GM23338 (cell line): ENCODE measurements at regions not wholly inside any gene's neighbourhood (a gene's known extent, or its start where the extent isn't known, plus 50 kb on each side); places are given as distances from the start of the nearest gene placed in this dataset.

Experiments used
- ATAC-seq: fragments of 200-7000 bp; cut with Tn5 transposase; 3 replicates; pipeline ENCODE4 v1.9.1; 2020
- DNase-seq: peaks from one replicate; pipeline ENCODE4 v3.0.0-alpha.2; 2015; ENCODE audit warnings: low spot score
- H2AFZ ChIP-seq: fragments of 200-600 bp; sonication (generic); 2 replicates; pipeline ENCODE4 v1.8.0; 2016; ENCODE audit warnings: antibody characterized with exemption, mild to moderate bottlenecking, moderate library complexity
- H3F3A ChIP-seq: fragments of 200-600 bp; sonication (generic); replicated peaks from 2 replicates; pipeline ENCODE4 v1.8.0; 2017; ENCODE audit warnings: antibody characterized with exemption, mixed run types, low read depth
- H3K27ac ChIP-seq: fragments of 200-600 bp; sonication (generic); 2 replicates; pipeline ENCODE4 v1.6.1; 2016; ENCODE audit warnings: low read depth
- H3K27me3 ChIP-seq: fragments of 200-600 bp; sonication (generic); 2 replicates; pipeline ENCODE4 v1.8.0; 2016; ENCODE audit warnings: mild to moderate bottlenecking, mixed run types, moderate library complexity; ENCODE audit not compliant: insufficient read depth
- H3K36me3 ChIP-seq: fragments of 200-600 bp; sonication (generic); 2 replicates; pipeline ENCODE4 v1.8.0; 2016; ENCODE audit warnings: mild to moderate bottlenecking; ENCODE audit not compliant: insufficient read depth
- H3K4me1 ChIP-seq: fragments of 200-600 bp; sonication (generic); 2 replicates; pipeline ENCODE4 v1.8.0; 2016; ENCODE audit warnings: mild to moderate bottlenecking, moderate library complexity; ENCODE audit not compliant: insufficient read depth
- H3K4me2 ChIP-seq: fragments of 200-600 bp; sonication (generic); 2 replicates; pipeline ENCODE4 v1.7.1; 2017; ENCODE audit warnings: mixed run types
- H3K4me3 ChIP-seq: fragments of 200-600 bp; sonication (generic); 2 replicates; pipeline ENCODE4 v1.6.1; 2016; ENCODE audit warnings: mixed run types
- H3K79me2 ChIP-seq: fragments of 200-600 bp; sonication (generic); replicated peaks from 2 replicates; pipeline ENCODE4 v1.8.0; 2017; ENCODE audit warnings: mild to moderate bottlenecking; ENCODE audit not compliant: insufficient read depth
- H3K9me2 ChIP-seq: fragments of 200-600 bp; sonication (generic); 2 replicates; pipeline ENCODE4 v1.8.0; 2017; ENCODE audit not compliant: insufficient read depth
- H4K20me1 ChIP-seq: fragments of 200-600 bp; sonication (generic); replicated peaks from 2 replicates; pipeline ENCODE4 v1.8.0; 2017; ENCODE audit warnings: mild to moderate bottlenecking; ENCODE audit not compliant: insufficient read depth
- H3K27ac Mint-ChIP-seq: 2 replicates; pipeline ENCODE4 v1.8.0; 2020; ENCODE audit warnings: inconsistent platforms, mild to moderate bottlenecking, moderate library complexity, mixed read lengths
- H3K27me3 Mint-ChIP-seq: 3 replicates; pipeline ENCODE4 v1.8.0; 2022; ENCODE audit warnings: low read depth, mild to moderate bottlenecking, moderate library complexity, mixed read lengths, inconsistent platforms; ENCODE audit not compliant: insufficient read depth, poor library complexity
- H3K36me3 Mint-ChIP-seq: 3 replicates; pipeline ENCODE4 v1.8.0; 2021; ENCODE audit warnings: low read depth, mild to moderate bottlenecking, inconsistent platforms, moderate library complexity, mixed read lengths
- H3K4me1 Mint-ChIP-seq: 3 replicates; pipeline ENCODE4 v1.8.0; 2020; ENCODE audit warnings: mild to moderate bottlenecking, inconsistent platforms, mixed read lengths
- H3K4me3 Mint-ChIP-seq: 3 replicates; pipeline ENCODE4 v1.8.0; 2021; ENCODE audit warnings: moderate library complexity, mild to moderate bottlenecking, inconsistent platforms, mixed read lengths
- H3K9me3 Mint-ChIP-seq: 3 replicates; pipeline ENCODE4 v1.8.0; 2020; ENCODE audit warnings: moderate library complexity, mild to moderate bottlenecking, inconsistent platforms, mixed read lengths
- CREB1 ChIP-seq: fragments of 250-450 bp; sonication (Bioruptor Pico); IDR thresholded peaks from 2 replicates; pipeline ENCODE4 v1.5.0; 2020; ENCODE audit warnings: low read depth, mild to moderate bottlenecking, moderate library complexity
- EZH2 ChIP-seq: fragments of 200-600 bp; sonication (generic); IDR thresholded peaks from one replicate; pipeline ENCODE4 v1.8.0; 2017; ENCODE audit warnings: antibody characterized with exemption, mild to moderate bottlenecking, low read depth; ENCODE audit not compliant: unreplicated experiment
- EZH2phosphoT487 ChIP-seq: fragments of 200-600 bp; sonication (generic); IDR thresholded peaks from one replicate; pipeline ENCODE4 v1.8.1; 2018; ENCODE audit warnings: antibody characterized with exemption; ENCODE audit not compliant: unreplicated experiment
- JUNB ChIP-seq: IDR thresholded peaks from one replicate; pipeline ENCODE4 v1.6.1; 2016; ENCODE audit warnings: antibody characterized with exemption; ENCODE audit not compliant: unreplicated experiment
- NANOG ChIP-seq: IDR thresholded peaks from 2 replicates; pipeline ENCODE4 v1.6.1; 2016; ENCODE audit warnings: antibody characterized with exemption, borderline replicate concordance
- POLR2AphosphoS5 ChIP-seq: IDR thresholded peaks from 2 replicates; pipeline ENCODE4 v1.6.1; 2016; ENCODE audit warnings: antibody characterized with exemption, low read depth
- REST ChIP-seq: IDR thresholded peaks from one replicate; pipeline ENCODE4 v1.6.1; 2018; ENCODE audit warnings: antibody characterized with exemption; ENCODE audit not compliant: unreplicated experiment
- ZNF114 ChIP-seq: fragments of 250-450 bp; sonication (Bioruptor Pico); IDR thresholded peaks from 2 replicates; pipeline ENCODE4 v1.5.0; 2020; ENCODE audit warnings: mild to moderate bottlenecking, moderate library complexity
- ZNF331 ChIP-seq: fragments of 250-450 bp; sonication (Bioruptor Pico); IDR thresholded peaks from 2 replicates; pipeline ENCODE4 v1.5.0; 2020; ENCODE audit warnings: low read depth, mild to moderate bottlenecking, moderate library complexity
- ZNF462 ChIP-seq: fragments of 250-450 bp; sonication (Bioruptor Pico); IDR thresholded peaks from 2 replicates; pipeline ENCODE4 v1.5.0; 2020; ENCODE audit warnings: mild to moderate bottlenecking, moderate library complexity
- TF ChIP-seq, protein P1 (sequence below), 2 experiments: fragments of 200-600 bp in 1 of 2; sonication (generic) in 1 of 2; conservative IDR thresholded peaks; 2 replicates each; pipeline versions ENCODE4 v1.5.1 to v1.6.1; 2016 to 2017; ENCODE audit warnings: antibody characterized with exemption in 2 of 2, low read depth in 2 of 2, mild to moderate bottlenecking in 2 of 2, moderate library complexity in 1 of 2

DNA sequence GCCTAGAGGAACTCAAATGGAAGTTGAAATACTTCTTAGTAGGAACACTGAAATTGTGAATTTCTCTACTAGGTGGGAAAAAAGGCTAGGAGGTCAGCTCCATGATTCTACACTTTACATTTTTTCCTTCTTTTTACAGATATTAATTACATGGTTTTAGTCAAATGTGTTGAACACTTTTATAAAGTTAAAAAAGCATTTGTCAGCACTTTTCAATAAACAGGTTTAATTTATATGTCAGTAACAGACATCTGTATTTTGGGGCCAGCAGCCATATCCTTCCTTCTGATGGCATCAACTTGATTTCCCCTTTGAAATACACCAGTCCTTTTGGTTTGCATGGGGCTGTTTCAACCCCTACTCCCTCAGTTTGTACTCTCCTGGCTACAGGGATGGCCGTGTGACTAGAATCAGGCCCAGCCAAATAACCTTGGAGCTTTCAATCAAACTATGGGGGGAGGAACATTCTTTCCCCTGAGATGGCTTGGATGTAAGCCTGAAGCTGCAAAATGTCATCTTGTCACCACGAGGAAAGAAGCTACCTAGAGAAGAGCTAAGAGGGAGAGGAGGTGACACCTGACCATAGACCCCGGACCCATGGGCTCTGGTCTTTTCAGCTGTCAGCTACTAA, 171.0 kb upstream of the NEBL start:
- Histone ChIP-seq H3K27ac (no peak overlapping the region), H3K4me2 (no peak overlapping the region), H3K36me3 (no peaks in the 10 kb centered on the region), H3K27me3 (no peaks in the 10 kb centered on the region), H3F3A (no peaks in the 10 kb centered on the region), H2AFZ (no peak overlapping the region), H3K79me2 (no peaks in the 10 kb centered on the region), H4K20me1 (no peaks in the 10 kb centered on the region), H3K4me1 (0 out of 2 replicates have a peak, but pooled peaks cover 2% of the 10 kb centered on the region), H3K4me3 (no peak overlapping the region), H3K9me2 (no peaks in the 10 kb centered on the region)
- Mint-ChIP-seq H3K9me3 (no peaks in the 10 kb centered on the region), H3K4me3 (no peak overlapping the region), H3K27ac (no peak overlapping the region), H3K4me1 (peaks cover 9% of the 10 kb centered on the region), H3K27me3 (no peaks in the 10 kb centered on the region), H3K36me3 (no peaks in the 10 kb centered on the region)
- no peak for TF ChIP-seq EZH2
- no peak for TF ChIP-seq POLR2AphosphoS5
- TF ChIP-seq NANOG, result no peak
- no peak for TF ChIP-seq CREB1 (CRISPR knock-in tag)
- TF ChIP-seq, protein P1, sequence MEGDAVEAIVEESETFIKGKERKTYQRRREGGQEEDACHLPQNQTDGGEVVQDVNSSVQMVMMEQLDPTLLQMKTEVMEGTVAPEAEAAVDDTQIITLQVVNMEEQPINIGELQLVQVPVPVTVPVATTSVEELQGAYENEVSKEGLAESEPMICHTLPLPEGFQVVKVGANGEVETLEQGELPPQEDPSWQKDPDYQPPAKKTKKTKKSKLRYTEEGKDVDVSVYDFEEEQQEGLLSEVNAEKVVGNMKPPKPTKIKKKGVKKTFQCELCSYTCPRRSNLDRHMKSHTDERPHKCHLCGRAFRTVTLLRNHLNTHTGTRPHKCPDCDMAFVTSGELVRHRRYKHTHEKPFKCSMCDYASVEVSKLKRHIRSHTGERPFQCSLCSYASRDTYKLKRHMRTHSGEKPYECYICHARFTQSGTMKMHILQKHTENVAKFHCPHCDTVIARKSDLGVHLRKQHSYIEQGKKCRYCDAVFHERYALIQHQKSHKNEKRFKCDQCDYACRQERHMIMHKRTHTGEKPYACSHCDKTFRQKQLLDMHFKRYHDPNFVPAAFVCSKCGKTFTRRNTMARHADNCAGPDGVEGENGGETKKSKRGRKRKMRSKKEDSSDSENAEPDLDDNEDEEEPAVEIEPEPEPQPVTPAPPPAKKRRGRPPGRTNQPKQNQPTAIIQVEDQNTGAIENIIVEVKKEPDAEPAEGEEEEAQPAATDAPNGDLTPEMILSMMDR (conservative IDR thresholded peaks at IDR 0.05; ENCODE audit: low read depth in 2 of 2), result no peak
- no peak for TF ChIP-seq JUNB
- no peak for TF ChIP-seq REST
- TF ChIP-seq ZNF462 (CRISPR knock-in tag), result no peak
- TF ChIP-seq ZNF114, result no peak
- no peak for TF ChIP-seq ZNF331
- no peak for TF ChIP-seq EZH2phosphoT487
- DNase-seq, result no peak
- ATAC-seq, result no peak
